ENCODE measurements at regions not wholly inside any gene's neighbourhood (a gene's known extent, or its start where the extent isn't known, plus 50 kb on each side); places are given as distances from the start of the nearest gene placed in this dataset.
"Not testable (repeated sequence)": the region's sequence is repeated elsewhere in the genome, so short reads cannot be mapped to it uniquely, and the experiment has no call there.

- no peak for TF ChIP-seq CTCF (conservative IDR thresholded peaks at IDR 0.05; ENCODE audit: low read length)
- no peak overlapping the region for H3K4me3 ChIP-seq (ENCODE audit: low read length)
- DNase-seq (ENCODE audit: low read depth), result no peak
These were observed 1186.2 kb upstream of the FAM98A start for GRCh38 chr2:34785206-34785785.

DNA sequence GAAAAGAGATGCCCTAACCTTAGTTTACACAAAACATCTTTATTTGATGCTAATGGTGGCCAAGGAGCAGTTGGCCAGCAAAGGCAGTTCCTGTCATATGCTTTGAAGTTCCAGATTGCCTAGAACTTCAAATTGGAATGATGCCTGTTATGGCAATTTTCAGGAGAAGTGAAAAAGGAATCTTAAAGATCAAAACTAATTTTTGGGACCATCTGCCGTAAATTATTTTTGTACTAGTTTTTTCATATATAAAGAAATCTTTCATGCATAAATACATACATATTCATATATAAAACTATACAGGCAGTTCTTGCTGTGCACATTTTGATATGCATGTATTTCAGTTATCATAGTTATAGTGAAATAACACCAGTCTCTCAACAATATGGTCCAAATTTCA is 1185.6 kb upstream of the FAM98A start:
- DNase-seq (ENCODE audit: low read depth), result no peak
- no peak for TF ChIP-seq CTCF (conservative IDR thresholded peaks at IDR 0.05; ENCODE audit: low read length)
- H3K4me3 ChIP-seq (ENCODE audit: low read length), result no peak overlapping the region

DNA sequence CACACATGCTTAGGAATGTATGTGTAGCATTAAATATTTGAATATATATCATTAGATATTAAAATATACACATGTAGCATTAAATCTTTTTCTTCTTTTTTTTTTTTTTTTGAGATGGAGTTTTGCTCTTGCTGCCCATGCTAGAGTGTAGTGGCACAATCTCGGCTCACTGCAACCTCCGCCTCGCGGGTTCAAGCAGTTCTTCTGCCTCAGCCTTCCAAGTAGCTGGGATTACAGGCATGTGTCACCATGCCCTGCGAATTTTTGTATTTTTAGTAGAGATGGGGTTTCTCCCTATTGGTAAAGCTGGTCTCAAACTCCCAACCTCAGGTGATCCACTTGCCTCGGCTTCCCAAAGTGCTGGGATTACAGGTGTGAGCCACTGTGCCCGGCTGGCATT is 1151.6 kb upstream of the FAM98A start:
- not testable (repeated sequence) for DNase-seq (ENCODE audit: low read depth); H3K4me3 ChIP-seq (ENCODE audit: low read length)

DNA sequence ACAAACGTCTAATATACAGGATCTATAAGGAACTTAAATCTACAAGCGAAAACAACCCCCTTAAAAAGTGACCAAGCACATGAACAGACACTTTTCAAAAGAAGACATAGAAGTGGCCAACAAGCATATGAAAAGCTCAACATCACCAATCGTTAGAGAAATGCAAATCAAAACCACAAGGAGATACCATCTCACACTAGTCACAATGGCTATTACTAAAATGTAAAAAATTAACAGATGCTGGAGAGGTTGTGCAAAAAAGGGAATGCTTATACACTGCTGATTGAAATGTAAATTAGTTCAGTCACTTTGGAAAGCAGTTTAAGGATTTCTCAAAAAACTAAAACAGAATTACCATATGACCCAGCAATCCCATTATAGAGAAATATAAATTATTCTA is 1148.5 kb upstream of the FAM98A start:
- DNase-seq (ENCODE audit: low read depth), result no peak
- no peak overlapping the region for H3K4me3 ChIP-seq (ENCODE audit: low read length)
- no peak for TF ChIP-seq CTCF (conservative IDR thresholded peaks at IDR 0.05; ENCODE audit: low read length)

DNA sequence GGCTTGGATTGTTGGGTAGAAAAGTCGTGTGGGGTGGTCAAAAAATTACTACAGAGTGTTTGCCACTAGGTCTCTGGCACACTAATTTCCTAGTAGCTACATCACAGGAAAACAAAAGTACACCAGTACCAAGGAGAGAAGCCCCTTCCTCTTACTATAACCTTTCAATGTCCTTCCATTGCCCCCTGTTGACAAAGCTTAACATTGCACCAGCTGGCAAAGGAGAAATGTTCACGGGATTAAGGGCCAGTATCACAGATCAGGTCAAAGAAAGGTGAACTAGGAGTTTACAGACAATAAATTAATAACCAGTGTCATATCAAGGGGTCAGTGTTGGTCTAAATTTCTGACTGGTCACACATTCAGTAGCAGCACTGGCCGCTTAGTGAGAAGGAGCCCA is 1139.6 kb upstream of the FAM98A start:
- DNase-seq (ENCODE audit: low read depth), result no peak
- no peak for TF ChIP-seq CTCF (conservative IDR thresholded peaks at IDR 0.05; ENCODE audit: low read length)
- no peak overlapping the region for H3K4me3 ChIP-seq (ENCODE audit: low read length)

DNA sequence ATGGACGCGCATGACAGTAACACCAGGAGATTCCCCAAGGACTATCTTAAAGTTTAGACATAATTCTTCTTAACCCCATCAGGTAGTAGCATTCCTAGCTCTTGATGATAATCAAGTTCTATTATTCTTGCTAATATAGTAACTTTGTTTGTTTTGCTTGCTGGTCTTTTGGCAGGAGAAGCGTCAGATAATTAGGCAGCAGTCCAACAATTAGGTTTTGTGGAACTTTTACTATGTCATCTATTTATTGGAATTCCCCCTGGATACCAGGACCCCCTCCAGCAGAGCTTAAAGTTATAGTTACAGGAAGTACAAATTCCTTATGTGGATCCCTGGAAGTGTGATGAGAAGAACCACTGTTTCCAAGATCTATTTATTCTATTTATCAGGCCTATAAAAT is 1138.0 kb upstream of the FAM98A start:
- no peak overlapping the region for H3K4me3 ChIP-seq (ENCODE audit: low read length)
- no peak for TF ChIP-seq CTCF (conservative IDR thresholded peaks at IDR 0.05; ENCODE audit: low read length)
- no peak for DNase-seq (ENCODE audit: low read depth)

- no peak overlapping the region for H3K4me3 ChIP-seq (ENCODE audit: low read length)
- no peak for TF ChIP-seq CTCF (conservative IDR thresholded peaks at IDR 0.05; ENCODE audit: low read length)
- DNase-seq (ENCODE audit: low read depth), result no peak
These were observed 1137.4 kb upstream of the FAM98A start for GRCh38 chr2:34736482-34736881.

GRCh38 chr2:34734662-34735061 is 1135.6 kb upstream of the FAM98A start:
- TF ChIP-seq CTCF (conservative IDR thresholded peaks at IDR 0.05; ENCODE audit: low read length), result no peak
- H3K4me3 ChIP-seq (ENCODE audit: low read length), result no peak overlapping the region
- no peak for DNase-seq (ENCODE audit: low read depth)

All from AG10803 (cell line).